ENCODE measurements at regions not wholly inside any gene's neighbourhood (a gene's known extent, or its start where the extent isn't known, plus 50 kb on each side); places are given as distances from the start of the nearest gene placed in this dataset.
A peak's percentile ranks its signal among the peaks of the same experiment; 100 is the strongest.
"Not testable (repeated sequence)": the region's sequence is repeated elsewhere in the genome, so short reads cannot be mapped to it uniquely, and the experiment has no call there.

DNA sequence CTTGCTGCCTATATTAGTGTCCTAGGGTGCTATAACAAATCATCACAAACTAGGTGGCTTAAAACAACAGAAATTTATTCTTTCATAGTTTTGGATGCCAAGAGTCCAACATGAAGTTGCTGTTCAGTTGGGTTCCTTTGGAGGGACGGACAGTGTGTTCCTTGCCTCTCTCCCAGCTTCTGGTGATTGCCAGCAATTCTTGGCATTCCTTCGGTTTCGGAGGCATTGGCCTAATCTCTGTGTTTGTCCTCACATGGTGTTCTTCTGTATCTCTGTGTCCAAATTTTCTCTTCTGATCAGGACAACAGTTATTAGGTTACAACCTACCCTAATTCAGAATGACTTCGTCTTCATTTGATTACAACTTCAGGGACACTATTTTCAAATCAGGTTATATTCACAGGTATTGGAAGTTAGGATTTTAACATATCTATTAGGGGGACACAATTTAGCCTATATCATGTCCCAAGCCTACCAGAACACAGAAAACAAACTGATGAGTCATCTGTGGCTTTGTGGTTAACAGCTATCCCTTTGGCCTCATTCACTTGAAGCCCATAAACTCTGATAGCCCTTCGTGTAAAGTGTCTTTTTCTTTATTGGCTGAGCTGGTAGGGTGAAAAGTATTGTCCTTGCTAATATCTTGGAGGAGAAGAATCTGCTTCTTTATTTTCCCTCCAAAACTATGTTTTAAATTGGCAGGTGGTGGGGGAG is 83.2 kb upstream of the PAPPA2 start:
- no peak overlapping the region for H3K4me3 ChIP-seq (ENCODE audit: low read length)
- no peak overlapping the region for H3K27ac ChIP-seq (ENCODE audit: low read length)
- H3K9ac ChIP-seq (ENCODE audit: low read length) = no peak overlapping the region
- no peaks in the 10 kb centered on the region for H3K9me2 ChIP-seq (replicated peaks; ENCODE audit: insufficient read depth, low read length)
- H2AFZ ChIP-seq (ENCODE audit: low read length) = no peak overlapping the region
- TF ChIP-seq, protein P1, sequence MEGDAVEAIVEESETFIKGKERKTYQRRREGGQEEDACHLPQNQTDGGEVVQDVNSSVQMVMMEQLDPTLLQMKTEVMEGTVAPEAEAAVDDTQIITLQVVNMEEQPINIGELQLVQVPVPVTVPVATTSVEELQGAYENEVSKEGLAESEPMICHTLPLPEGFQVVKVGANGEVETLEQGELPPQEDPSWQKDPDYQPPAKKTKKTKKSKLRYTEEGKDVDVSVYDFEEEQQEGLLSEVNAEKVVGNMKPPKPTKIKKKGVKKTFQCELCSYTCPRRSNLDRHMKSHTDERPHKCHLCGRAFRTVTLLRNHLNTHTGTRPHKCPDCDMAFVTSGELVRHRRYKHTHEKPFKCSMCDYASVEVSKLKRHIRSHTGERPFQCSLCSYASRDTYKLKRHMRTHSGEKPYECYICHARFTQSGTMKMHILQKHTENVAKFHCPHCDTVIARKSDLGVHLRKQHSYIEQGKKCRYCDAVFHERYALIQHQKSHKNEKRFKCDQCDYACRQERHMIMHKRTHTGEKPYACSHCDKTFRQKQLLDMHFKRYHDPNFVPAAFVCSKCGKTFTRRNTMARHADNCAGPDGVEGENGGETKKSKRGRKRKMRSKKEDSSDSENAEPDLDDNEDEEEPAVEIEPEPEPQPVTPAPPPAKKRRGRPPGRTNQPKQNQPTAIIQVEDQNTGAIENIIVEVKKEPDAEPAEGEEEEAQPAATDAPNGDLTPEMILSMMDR (IDR thresholded peaks at IDR 0.05; ENCODE audit: low read length) = no peak
- TF ChIP-seq EZH2 (optimal IDR thresholded peaks at IDR 0.05; ENCODE audit: low read depth, low read length) = no peak
- TF ChIP-seq EZH2phosphoT487 (IDR thresholded peaks at IDR 0.05; ENCODE audit: low read length) = no peak
- no peaks in the 10 kb centered on the region for H3K4me1 ChIP-seq (ENCODE audit: low read length)
- H3K36me3 ChIP-seq (replicated peaks; ENCODE audit: insufficient read depth, low read length) = no peaks in the 10 kb centered on the region
- no peaks in the 10 kb centered on the region for H3K79me2 ChIP-seq (ENCODE audit: low read length)
- H4K20me1 ChIP-seq (ENCODE audit: insufficient read depth, low read length) = no peaks in the 10 kb centered on the region
- H3K4me2 ChIP-seq (ENCODE audit: low read depth, low read length) = no peak overlapping the region
- H3K9me3 ChIP-seq (replicated peaks; ENCODE audit: insufficient read depth, low read length) = no peaks in the 10 kb centered on the region
- peak; percentile 50 for DNase-seq
- H3K27me3 ChIP-seq (replicated peaks; ENCODE audit: insufficient read depth, low read length) = no peaks in the 10 kb centered on the region
- H3F3A ChIP-seq (ENCODE audit: insufficient read depth, low read length) = no peaks in the 10 kb centered on the region

DNA sequence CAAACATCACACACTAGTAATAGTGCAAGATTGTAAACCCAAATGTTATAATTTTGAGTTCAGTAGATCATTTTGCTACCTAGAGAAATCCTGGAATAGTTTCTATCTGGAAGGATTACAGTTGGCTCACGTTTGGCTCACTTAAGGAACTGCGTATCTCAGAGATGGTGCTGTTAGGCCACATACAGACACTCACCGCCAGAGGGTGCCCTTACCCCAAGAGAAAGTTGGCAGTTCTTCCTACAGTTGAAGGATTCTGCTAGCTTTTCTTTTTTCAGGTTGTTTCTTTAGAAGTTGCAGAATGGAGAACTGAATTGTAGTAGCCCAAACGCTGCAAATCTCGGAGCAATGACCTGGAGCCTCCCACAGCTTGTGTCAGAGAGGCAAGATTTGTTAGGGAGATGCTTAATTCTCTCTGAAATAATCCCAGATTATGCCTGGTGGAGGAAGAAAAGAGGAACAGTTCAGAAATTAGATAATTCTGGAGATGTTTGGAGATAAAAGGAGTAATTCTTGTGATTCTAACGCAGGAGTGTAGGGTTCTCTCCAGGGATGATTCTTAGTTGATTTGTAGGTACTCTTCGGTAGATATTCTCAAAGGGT is 87.9 kb upstream of the PAPPA2 start:
- no peaks in the 10 kb centered on the region for H3K36me3 ChIP-seq (replicated peaks; ENCODE audit: insufficient read depth, low read length)
- H3K4me3 ChIP-seq (ENCODE audit: low read length) = no peak overlapping the region
- H3F3A ChIP-seq (ENCODE audit: insufficient read depth, low read length) = no peaks in the 10 kb centered on the region
- no peaks in the 10 kb centered on the region for H3K4me1 ChIP-seq (ENCODE audit: low read length)
- no peaks in the 10 kb centered on the region for H3K9me3 ChIP-seq (replicated peaks; ENCODE audit: insufficient read depth, low read length)
- no peak overlapping the region for H3K27ac ChIP-seq (ENCODE audit: low read length)
- no peaks in the 10 kb centered on the region for H4K20me1 ChIP-seq (ENCODE audit: insufficient read depth, low read length)
- TF ChIP-seq EZH2 (optimal IDR thresholded peaks at IDR 0.05; ENCODE audit: low read depth, low read length) = no peak
- TF ChIP-seq, protein P1 (IDR thresholded peaks at IDR 0.05; ENCODE audit: low read length) = peak; percentile 98
- H3K79me2 ChIP-seq (ENCODE audit: low read length) = no peaks in the 10 kb centered on the region
- H3K27me3 ChIP-seq (replicated peaks; ENCODE audit: insufficient read depth, low read length) = no peaks in the 10 kb centered on the region
- H3K9me2 ChIP-seq (replicated peaks; ENCODE audit: insufficient read depth, low read length) = no peaks in the 10 kb centered on the region
- no peak overlapping the region for H3K4me2 ChIP-seq (ENCODE audit: low read depth, low read length)
- no peak overlapping the region for H2AFZ ChIP-seq (ENCODE audit: low read length)
- no peak overlapping the region for H3K9ac ChIP-seq (ENCODE audit: low read length)
- DNase-seq = peak; percentile 81

DNA sequence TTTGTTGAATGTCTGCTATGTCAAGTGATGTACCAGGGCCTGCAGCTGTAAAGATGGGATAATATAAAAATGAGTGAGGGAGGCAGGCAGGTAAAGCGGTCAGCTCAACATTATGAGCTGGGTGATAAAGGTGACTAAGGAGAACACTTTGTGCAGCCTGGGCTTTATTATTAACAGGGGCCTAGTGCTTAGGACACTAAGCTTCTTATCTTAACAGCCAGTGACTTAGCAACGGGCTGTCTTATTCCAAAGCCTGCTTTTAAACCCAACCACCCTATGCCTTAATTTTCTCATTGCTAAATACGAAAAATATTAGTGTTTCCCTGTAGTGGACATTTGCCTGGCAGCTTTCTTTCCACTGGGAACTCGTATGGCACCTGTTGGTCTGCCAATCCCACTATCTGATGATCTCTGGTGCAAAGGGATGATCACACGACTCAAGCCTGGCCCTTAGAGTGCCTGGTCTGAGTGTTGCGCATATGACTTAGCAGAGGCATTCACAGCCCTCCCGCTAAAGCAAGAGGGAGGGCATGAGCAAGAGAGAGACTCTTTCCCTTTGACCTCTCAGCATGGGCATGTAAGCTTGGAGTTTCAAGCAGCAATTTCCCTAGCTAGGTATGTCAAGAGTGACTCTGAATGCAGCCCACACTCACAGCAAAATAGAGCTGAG is 98.6 kb upstream of the PAPPA2 start:
- H3F3A ChIP-seq (ENCODE audit: insufficient read depth, low read length) = no peaks in the 10 kb centered on the region
- H3K27me3 ChIP-seq (replicated peaks; ENCODE audit: insufficient read depth, low read length) = no peaks in the 10 kb centered on the region
- H4K20me1 ChIP-seq (ENCODE audit: insufficient read depth, low read length) = no peaks in the 10 kb centered on the region
- H3K27ac ChIP-seq (ENCODE audit: low read length) = no peak overlapping the region
- no peaks in the 10 kb centered on the region for H3K79me2 ChIP-seq (ENCODE audit: low read length)
- H3K9me2 ChIP-seq (replicated peaks; ENCODE audit: insufficient read depth, low read length) = no peaks in the 10 kb centered on the region
- DNase-seq = no peak
- H3K4me1 ChIP-seq (ENCODE audit: low read length) = no peaks in the 10 kb centered on the region
- no peaks in the 10 kb centered on the region for H3K9me3 ChIP-seq (replicated peaks; ENCODE audit: insufficient read depth, low read length)
- TF ChIP-seq, protein P1 (IDR thresholded peaks at IDR 0.05; ENCODE audit: low read length) = no peak
- no peak for TF ChIP-seq EZH2phosphoT487 (IDR thresholded peaks at IDR 0.05; ENCODE audit: low read length)
- TF ChIP-seq EZH2 (optimal IDR thresholded peaks at IDR 0.05; ENCODE audit: low read depth, low read length) = no peak
- H3K4me2 ChIP-seq (ENCODE audit: low read depth, low read length) = no peak overlapping the region
- H3K36me3 ChIP-seq (replicated peaks; ENCODE audit: insufficient read depth, low read length) = no peaks in the 10 kb centered on the region
- H2AFZ ChIP-seq (ENCODE audit: low read length) = no peak overlapping the region
- no peak overlapping the region for H3K9ac ChIP-seq (ENCODE audit: low read length)
- H3K4me3 ChIP-seq (ENCODE audit: low read length) = no peak overlapping the region

DNA sequence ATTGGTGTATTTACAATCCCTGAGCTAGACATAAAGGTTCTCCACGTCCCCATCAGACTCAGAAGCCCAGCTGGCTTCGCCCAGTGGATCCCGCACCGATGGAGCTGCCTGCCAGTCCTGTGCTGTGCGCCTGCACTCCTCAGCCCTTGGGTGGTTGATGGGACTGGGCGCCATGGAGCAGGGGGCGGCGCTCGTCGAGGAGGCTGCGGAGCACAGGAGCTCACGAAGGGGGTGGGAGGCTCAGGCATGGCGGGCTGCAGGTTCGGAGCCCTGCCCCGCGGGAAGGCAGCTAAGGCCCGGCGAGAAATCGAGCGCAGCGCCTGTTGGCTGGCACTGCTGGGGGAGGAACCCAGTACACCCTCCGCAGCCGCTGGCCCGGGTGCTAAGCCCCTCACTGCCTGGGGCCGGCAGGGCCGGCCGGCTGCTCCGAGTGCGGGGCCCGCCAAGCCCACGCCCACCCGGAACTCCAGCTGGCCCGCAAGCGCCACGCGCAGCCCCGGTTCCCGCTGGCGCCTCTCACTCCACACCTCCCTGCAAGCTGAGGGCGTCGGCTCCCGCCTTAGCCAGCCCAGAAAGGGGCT is 113.8 kb upstream of the PAPPA2 start:
- H3K9me3 ChIP-seq (replicated peaks; ENCODE audit: insufficient read depth, low read length); H3K9me2 ChIP-seq (replicated peaks; ENCODE audit: insufficient read depth, low read length); H4K20me1 ChIP-seq (ENCODE audit: insufficient read depth, low read length); H3K27me3 ChIP-seq (replicated peaks; ENCODE audit: insufficient read depth, low read length); H3K4me1 ChIP-seq (ENCODE audit: low read length); H3K27ac ChIP-seq (ENCODE audit: low read length); H3K79me2 ChIP-seq (ENCODE audit: low read length); H2AFZ ChIP-seq (ENCODE audit: low read length); DNase-seq; H3K9ac ChIP-seq (ENCODE audit: low read length); H3K4me2 ChIP-seq (ENCODE audit: low read depth, low read length); H3K36me3 ChIP-seq (replicated peaks; ENCODE audit: insufficient read depth, low read length); H3F3A ChIP-seq (ENCODE audit: insufficient read depth, low read length); H3K4me3 ChIP-seq (ENCODE audit: low read length): not testable (repeated sequence)

All from MM.1S (cell line).